H1 (cell line): ENCODE measurements at regions not wholly inside any gene's neighbourhood (a gene's known extent, or its start where the extent isn't known, plus 50 kb on each side); places are given as distances from the start of the nearest gene placed in this dataset.

Source experiments
- ASH2L ChIP-seq: fragments of 200-600, 300-600 bp; sonication (generic); IDR thresholded peaks from one replicate; pipeline ENCODE4 v1.7.1; 2017; ENCODE audit warnings: low read length
- EGR1 ChIP-seq: IDR thresholded peaks from 2 replicates; pipeline ENCODE4 v1.6.1; 2011; ENCODE audit warnings: low read depth, low read length, borderline replicate concordance
- EZH2 ChIP-seq: fragments of 200-600 bp; sonication (generic); IDR thresholded peaks from 2 replicates; pipeline ENCODE4 v1.7.1; 2012; ENCODE audit warnings: low read depth, mild to moderate bottlenecking, moderate library complexity, low read length, inconsistent platforms; ENCODE audit not compliant: severe bottlenecking
- FOSL1 ChIP-seq: IDR thresholded peaks from 2 replicates; pipeline ENCODE4 v1.6.1; 2011; ENCODE audit warnings: mild to moderate bottlenecking, low read depth, low read length, moderate library complexity; ENCODE audit not compliant: insufficient read depth
- NRF1 ChIP-seq: IDR thresholded peaks from 2 replicates; pipeline ENCODE4 v1.6.1; 2011; ENCODE audit warnings: mild to moderate bottlenecking, low read depth, low read length, improper control_type of control experiment
- POLR2A ChIP-seq, 2 experiments: IDR thresholded peaks; 1 replicate in 1 of 2; 2 replicates in 1 of 2; pipeline ENCODE4 v1.6.1; 2011; ENCODE audit warnings: low read depth in 2 of 2, low read length in 2 of 2, mild to moderate bottlenecking in 2 of 2; ENCODE audit errors: control extremely low read depth in 1 of 2
- POLR2AphosphoS5 ChIP-seq: IDR thresholded peaks from 2 replicates; pipeline ENCODE4 v1.6.1; 2011; ENCODE audit warnings: low read depth, low read length
- RAD21 ChIP-seq, 2 experiments: IDR thresholded peaks in 1 of 2; conservative IDR thresholded peaks in 1 of 2; 2 replicates each; pipeline ENCODE4 v1.6.1; 2011; ENCODE audit warnings: low read depth in 2 of 2, low read length in 2 of 2, improper control_type of control experiment in 1 of 2, inconsistent platforms in 1 of 2, mild to moderate bottlenecking in 1 of 2, moderate library complexity in 1 of 2
- SAP30 ChIP-seq: fragments of 300-600 bp; sonication (generic); IDR thresholded peaks from 2 replicates; pipeline ENCODE4 v1.7.1; 2012; ENCODE audit warnings: low read length, moderate library complexity, mild to moderate bottlenecking, inconsistent platforms; ENCODE audit not compliant: insufficient read depth, insufficient replicate concordance
- SIN3A ChIP-seq, 2 experiments: IDR thresholded peaks in 1 of 2; conservative IDR thresholded peaks in 1 of 2; 2 replicates each; pipeline ENCODE4 v1.6.1; 2011 to 2012; ENCODE audit warnings: low read length in 2 of 2, improper control_type of control experiment in 1 of 2, low read depth in 1 of 2, mild to moderate bottlenecking in 1 of 2
- TF ChIP-seq, protein P1 (sequence below), 3 experiments: IDR thresholded peaks; 1 replicate in 2 of 3; 2 replicates in 1 of 3; pipeline versions ENCODE4 v1.5.1 to v1.6.1; 2011; ENCODE audit warnings: low read length in 3 of 3, mild to moderate bottlenecking in 3 of 3, inconsistent platforms in 2 of 3, low read depth in 1 of 3, moderate library complexity in 1 of 3; ENCODE audit not compliant: insufficient read depth in 1 of 3; ENCODE audit errors: control extremely low read depth in 1 of 3
- TF ChIP-seq, protein P2 (sequence below): IDR thresholded peaks from 2 replicates; pipeline ENCODE4 v1.6.1; 2011; ENCODE audit warnings: low read depth, mild to moderate bottlenecking, low read length; ENCODE audit not compliant: insufficient read depth

DNA sequence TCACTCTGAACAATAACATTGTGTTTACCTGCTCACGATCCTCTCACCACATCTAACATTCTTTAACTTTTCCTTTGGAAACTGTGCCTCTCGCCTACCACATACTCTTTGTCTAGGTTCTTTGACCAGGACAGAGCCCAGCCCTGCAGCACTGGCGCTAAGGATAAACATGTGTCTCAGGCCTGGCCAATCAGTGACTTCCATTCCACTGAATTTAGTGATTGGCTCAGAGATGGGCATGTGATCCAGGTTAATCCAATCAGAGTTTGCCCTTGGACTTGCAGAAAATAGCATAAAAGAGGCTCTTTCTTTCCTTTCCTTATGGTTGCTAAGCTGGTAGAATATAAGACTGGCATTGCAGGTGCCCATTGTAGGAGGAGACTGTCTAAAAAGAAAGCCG is 605.7 kb downstream of the MATN1 start:
- TF ChIP-seq EGR1, result no peak
- TF ChIP-seq POLR2A (IDR thresholded peaks at IDR 0.05; ENCODE audit: control extremely low read depth in 1 of 2, low read depth in 2 of 2, low read length in 2 of 2), result no peak
- no peak for TF ChIP-seq SAP30
- TF ChIP-seq, protein P1, sequence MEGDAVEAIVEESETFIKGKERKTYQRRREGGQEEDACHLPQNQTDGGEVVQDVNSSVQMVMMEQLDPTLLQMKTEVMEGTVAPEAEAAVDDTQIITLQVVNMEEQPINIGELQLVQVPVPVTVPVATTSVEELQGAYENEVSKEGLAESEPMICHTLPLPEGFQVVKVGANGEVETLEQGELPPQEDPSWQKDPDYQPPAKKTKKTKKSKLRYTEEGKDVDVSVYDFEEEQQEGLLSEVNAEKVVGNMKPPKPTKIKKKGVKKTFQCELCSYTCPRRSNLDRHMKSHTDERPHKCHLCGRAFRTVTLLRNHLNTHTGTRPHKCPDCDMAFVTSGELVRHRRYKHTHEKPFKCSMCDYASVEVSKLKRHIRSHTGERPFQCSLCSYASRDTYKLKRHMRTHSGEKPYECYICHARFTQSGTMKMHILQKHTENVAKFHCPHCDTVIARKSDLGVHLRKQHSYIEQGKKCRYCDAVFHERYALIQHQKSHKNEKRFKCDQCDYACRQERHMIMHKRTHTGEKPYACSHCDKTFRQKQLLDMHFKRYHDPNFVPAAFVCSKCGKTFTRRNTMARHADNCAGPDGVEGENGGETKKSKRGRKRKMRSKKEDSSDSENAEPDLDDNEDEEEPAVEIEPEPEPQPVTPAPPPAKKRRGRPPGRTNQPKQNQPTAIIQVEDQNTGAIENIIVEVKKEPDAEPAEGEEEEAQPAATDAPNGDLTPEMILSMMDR (IDR thresholded peaks at IDR 0.05; ENCODE audit: control extremely low read depth in 1 of 3, insufficient read depth in 1 of 3, low read depth in 1 of 3, low read length in 3 of 3), result no peak
- TF ChIP-seq NRF1, result no peak
- TF ChIP-seq EZH2, result no peak
- TF ChIP-seq ASH2L, result no peak
- TF ChIP-seq, protein P2, sequence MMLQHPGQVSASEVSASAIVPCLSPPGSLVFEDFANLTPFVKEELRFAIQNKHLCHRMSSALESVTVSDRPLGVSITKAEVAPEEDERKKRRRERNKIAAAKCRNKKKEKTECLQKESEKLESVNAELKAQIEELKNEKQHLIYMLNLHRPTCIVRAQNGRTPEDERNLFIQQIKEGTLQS, result no peak
- no peak for TF ChIP-seq POLR2AphosphoS5
- no peak for TF ChIP-seq SIN3A (conservative IDR thresholded peaks at IDR 0.05 in 1 of 2, IDR thresholded peaks at IDR 0.05 in 1 of 2; ENCODE audit: low read depth in 1 of 2, low read length in 2 of 2)
- no peak for TF ChIP-seq FOSL1
- TF ChIP-seq RAD21 (IDR thresholded peaks at IDR 0.05 in 1 of 2, conservative IDR thresholded peaks at IDR 0.05 in 1 of 2; ENCODE audit: low read depth in 2 of 2, low read length in 2 of 2), result no peak
